ENCODE measurements at regions not wholly inside any gene's neighbourhood (a gene's known extent, or its start where the extent isn't known, plus 50 kb on each side); places are given as distances from the start of the nearest gene placed in this dataset.
"Not testable (repeated sequence)": the region's sequence is repeated elsewhere in the genome, so short reads cannot be mapped to it uniquely, and the experiment has no call there.

DNA sequence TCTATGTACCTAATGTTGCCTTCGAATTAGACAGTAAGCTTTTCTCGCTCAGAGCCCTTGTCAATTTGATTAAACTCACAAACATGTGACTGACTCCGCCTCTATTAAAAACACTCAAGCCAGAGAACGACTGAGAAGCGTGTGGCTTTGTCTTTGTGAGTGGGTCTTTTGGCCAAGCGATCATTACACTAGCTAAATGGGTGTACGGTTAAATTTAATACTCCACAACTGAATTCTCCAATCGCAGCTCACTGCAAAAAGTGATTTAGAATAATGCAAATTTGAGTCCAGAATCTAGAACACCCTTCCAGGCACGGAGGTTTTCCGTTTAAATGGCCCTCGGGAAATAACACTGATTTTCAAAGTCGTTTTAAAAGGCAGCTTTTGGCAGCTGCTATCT lies 253.7 kb downstream of the EFCAB11 start:
- Histone ChIP-seq H3K4me3 (peak overlapping the region; percentile 59 to 75), H3K9me3 (no peaks in the 10 kb centered on the region), H3K4me1 (peaks cover 6% of the 10 kb centered on the region), H3K27ac (peak overlapping the region in 1 of 2 donors; percentile 46), H3K27me3 (no peaks in the 10 kb centered on the region), H3K36me3 (ENCODE audit: low read depth, missing control alignments) (no peaks in the 10 kb centered on the region)
- no peak for TF ChIP-seq POLR2A (IDR thresholded peaks at IDR 0.05)
- TF ChIP-seq, protein P1, sequence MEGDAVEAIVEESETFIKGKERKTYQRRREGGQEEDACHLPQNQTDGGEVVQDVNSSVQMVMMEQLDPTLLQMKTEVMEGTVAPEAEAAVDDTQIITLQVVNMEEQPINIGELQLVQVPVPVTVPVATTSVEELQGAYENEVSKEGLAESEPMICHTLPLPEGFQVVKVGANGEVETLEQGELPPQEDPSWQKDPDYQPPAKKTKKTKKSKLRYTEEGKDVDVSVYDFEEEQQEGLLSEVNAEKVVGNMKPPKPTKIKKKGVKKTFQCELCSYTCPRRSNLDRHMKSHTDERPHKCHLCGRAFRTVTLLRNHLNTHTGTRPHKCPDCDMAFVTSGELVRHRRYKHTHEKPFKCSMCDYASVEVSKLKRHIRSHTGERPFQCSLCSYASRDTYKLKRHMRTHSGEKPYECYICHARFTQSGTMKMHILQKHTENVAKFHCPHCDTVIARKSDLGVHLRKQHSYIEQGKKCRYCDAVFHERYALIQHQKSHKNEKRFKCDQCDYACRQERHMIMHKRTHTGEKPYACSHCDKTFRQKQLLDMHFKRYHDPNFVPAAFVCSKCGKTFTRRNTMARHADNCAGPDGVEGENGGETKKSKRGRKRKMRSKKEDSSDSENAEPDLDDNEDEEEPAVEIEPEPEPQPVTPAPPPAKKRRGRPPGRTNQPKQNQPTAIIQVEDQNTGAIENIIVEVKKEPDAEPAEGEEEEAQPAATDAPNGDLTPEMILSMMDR (IDR thresholded peaks at IDR 0.05): no peak
- WGBS, 2 donors: 34 to 51% methylated on average over 12 of the region's 12 CpGs
- DNase-seq: no peak
- intact Hi-C loops (cut with DNase I; ENCODE audit: low total_unique reads): no loop called here

DNA sequence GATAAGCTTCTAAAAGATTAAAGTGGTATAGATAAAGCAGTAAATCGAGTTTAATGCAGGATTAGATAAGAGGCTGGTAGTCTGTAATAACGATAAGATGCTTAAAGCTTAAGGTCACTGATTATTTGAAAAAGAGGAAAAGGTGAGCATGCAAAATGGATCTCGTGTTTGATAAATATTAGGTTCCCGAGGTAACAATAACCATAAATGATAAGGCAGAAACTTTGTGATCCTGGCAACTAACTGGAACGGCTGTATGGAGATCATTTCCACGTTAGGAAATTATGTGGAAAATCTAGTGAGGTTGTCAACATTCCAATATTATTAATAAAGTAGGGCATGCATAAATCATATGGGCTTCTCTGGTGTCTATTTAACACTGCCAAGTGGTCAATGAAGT lies 255.5 kb downstream of the EFCAB11 start:
- no peak for TF ChIP-seq POLR2A (IDR thresholded peaks at IDR 0.05)
- TF ChIP-seq, protein P1 (IDR thresholded peaks at IDR 0.05): no peak

DNA sequence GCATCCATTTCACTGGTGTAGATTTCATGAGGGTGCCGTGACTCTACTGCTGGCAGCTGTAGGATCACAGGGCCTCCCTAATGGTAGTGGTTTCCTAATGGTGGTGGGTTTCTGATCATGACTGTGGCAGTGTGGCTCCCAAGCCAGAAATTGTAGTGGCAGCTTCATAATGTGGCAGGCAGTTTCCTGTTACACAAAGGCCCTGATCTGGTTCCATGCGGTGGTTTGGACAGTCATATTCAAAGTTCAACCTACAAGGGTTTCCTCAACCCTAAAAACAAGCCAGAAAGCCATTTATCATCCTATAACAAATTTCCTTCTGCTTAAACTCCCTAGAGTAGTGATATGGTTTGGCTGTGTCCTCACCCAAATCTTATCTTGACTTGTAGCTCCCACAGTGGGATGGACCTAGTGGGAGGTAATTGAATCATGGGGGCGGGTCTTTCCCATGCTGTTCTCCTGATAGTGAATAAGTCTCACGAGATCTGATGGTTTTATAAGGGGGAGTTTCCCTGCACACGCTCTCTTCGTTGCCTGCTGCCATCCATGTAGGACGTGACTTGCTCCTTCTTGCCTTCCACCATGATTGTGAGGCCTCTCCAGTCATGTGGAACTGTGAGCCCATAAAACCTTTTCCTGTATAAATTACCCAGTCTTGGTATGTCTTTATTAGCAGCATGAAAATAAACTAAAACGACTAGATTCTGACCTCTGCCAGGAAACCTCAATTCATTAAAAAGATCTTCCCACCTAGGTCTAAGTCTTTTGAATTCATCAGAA lies 257.1 kb downstream of the EFCAB11 start:
- H3K27ac ChIP-seq: no peak overlapping the region
- H3K27me3 ChIP-seq: no peaks in the 10 kb centered on the region
- H3K4me3 ChIP-seq: no peak overlapping the region
- no peaks in the 10 kb centered on the region for H3K9me3 ChIP-seq
- H3K36me3 ChIP-seq (ENCODE audit: low read depth, missing control alignments): no peaks in the 10 kb centered on the region
- TF ChIP-seq, protein P1 (IDR thresholded peaks at IDR 0.05): no peak
- TF ChIP-seq POLR2A (IDR thresholded peaks at IDR 0.05): no peak
- intact Hi-C loops (cut with DNase I; ENCODE audit: low total_unique reads): no loop called here
- no peak for DNase-seq
- peaks cover 6% of the 10 kb centered on the region for H3K4me1 ChIP-seq
- WGBS, 2 donors: 89 to 90% methylated on average over 8 of the region's 8 CpGs

More for the DNA sequence above, 255.5 kb downstream of the EFCAB11 start:
- H3K36me3 ChIP-seq (ENCODE audit: low read depth, missing control alignments): no peaks in the 10 kb centered on the region
- H3K4me3 ChIP-seq: no peak overlapping the region
- 48 to 70% methylated on average over 6 of the region's 6 CpGs for WGBS, 2 donors
- intact Hi-C loops (cut with DNase I; ENCODE audit: low total_unique reads): no loop called here
- no peaks in the 10 kb centered on the region for H3K9me3 ChIP-seq
- no peaks in the 10 kb centered on the region for H3K27me3 ChIP-seq
- H3K4me1 ChIP-seq: peaks cover 6% of the 10 kb centered on the region
- no peak overlapping the region for H3K27ac ChIP-seq
- DNase-seq: no peak

DNA sequence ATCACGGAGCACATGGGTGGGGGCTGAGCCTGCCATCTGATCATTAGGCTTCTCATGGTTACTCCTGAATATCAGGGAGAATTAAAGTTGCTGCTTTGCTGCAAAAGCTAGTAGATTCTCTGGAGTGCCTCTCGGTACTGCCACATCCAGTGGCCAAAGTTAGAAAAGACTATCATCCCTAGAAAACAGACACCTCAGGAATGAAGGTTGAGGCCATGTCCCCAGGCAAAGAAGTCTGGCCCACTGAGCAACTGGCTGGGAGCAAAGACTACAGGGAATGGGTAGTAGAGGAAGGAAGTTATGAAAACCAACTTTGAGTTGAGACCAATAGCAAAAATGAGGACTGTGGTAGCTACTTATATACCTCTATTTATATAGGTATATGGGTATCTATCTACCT lies 258.7 kb downstream of the EFCAB11 start:
- intact Hi-C loops (cut with DNase I; ENCODE audit: low total_unique reads): no loop called here
- Histone ChIP-seq H3K36me3 (ENCODE audit: low read depth, missing control alignments) (no peaks in the 10 kb centered on the region), H3K9me3 (no peaks in the 10 kb centered on the region), H3K27ac (no peak overlapping the region), H3K27me3 (no peaks in the 10 kb centered on the region), H3K4me3 (no peak overlapping the region), H3K4me1 (no peaks in the 10 kb centered on the region)
- 87 to 94% methylated on average over 2 of the region's 2 CpGs for WGBS, 2 donors
- TF ChIP-seq, protein P1 (IDR thresholded peaks at IDR 0.05): no peak
- TF ChIP-seq POLR2A (IDR thresholded peaks at IDR 0.05): no peak
- DNase-seq: no peak

DNA sequence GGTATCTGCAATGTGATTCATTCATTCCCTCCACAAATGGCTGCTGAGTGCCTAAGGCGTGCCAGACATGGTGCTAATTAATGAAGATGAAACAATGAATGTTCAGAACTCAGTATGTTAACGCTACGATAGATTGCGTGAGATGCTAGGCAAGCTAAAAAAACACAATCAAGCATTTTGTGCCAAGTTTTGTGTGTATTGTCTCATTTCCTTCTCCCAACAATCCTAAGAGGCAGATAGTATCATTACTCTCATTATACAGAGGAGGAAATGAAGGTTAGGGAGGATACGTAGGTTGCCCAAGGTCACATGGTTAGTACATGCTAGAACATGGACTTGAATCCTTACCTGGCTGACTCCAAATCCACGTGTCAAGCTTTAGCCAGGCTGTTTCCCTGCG lies 264.4 kb downstream of the EFCAB11 start:
- no peak overlapping the region for H3K4me3 ChIP-seq
- H3K27me3 ChIP-seq: no peaks in the 10 kb centered on the region
- no peak for TF ChIP-seq POLR2A (IDR thresholded peaks at IDR 0.05)
- TF ChIP-seq, protein P1 (IDR thresholded peaks at IDR 0.05): no peak
- intact Hi-C loops (cut with DNase I; ENCODE audit: low total_unique reads): no loop called here
- no peak overlapping the region for H3K27ac ChIP-seq
- no peaks in the 10 kb centered on the region for H3K9me3 ChIP-seq
- H3K36me3 ChIP-seq (ENCODE audit: low read depth, missing control alignments): no peaks in the 10 kb centered on the region
- WGBS, 2 donors: 85 to 89% methylated on average over 7 of the region's 7 CpGs
- no peaks in the 10 kb centered on the region for H3K4me1 ChIP-seq
- DNase-seq: no peak

DNA sequence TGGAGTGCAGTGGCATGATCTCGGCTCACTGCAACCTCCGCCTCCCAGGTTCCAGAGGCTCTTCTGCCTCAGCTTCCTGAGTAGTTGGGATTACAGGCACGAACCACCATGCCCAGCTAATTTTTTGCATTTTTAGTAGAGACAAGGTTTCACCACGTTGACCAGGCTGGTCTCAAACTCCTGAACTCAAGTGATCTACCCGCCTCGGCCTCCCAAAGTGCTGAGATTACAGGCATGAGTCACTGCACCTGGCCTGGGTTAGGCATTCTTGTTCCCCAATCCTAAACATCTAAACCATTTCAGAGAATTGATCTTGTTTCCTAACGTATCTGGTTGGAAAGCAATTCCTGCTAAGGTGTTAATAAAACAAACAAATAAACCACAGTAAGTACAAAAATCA lies 264.8 kb downstream of the EFCAB11 start:
- H3K27ac ChIP-seq; intact Hi-C loops (cut with DNase I; ENCODE audit: low total_unique reads); H3K9me3 ChIP-seq; DNase-seq; H3K4me3 ChIP-seq; H3K27me3 ChIP-seq; H3K36me3 ChIP-seq (ENCODE audit: low read depth, missing control alignments); H3K4me1 ChIP-seq: not testable (repeated sequence)
- WGBS, 2 donors: 91 to 93% methylated on average over 7 of the region's 7 CpGs
